HG02885 (cell line): ENCODE measurements at regions not wholly inside any gene's neighbourhood (a gene's known extent, or its start where the extent isn't known, plus 50 kb on each side); places are given as distances from the start of the nearest gene placed in this dataset.

ENCODE experiments used
- ATAC-seq: cut with Tn5 transposase; IDR thresholded peaks from one replicate; pipeline ENCODE4 v1.9.1; 2021; ENCODE audit warnings: mild to moderate bottlenecking; ENCODE audit not compliant: unreplicated experiment, poor library complexity

- no peak for ATAC-seq
Measured at GRCh38 chr17:71378741-71379140, 742.1 kb upstream of the SOX9 start.

DNA sequence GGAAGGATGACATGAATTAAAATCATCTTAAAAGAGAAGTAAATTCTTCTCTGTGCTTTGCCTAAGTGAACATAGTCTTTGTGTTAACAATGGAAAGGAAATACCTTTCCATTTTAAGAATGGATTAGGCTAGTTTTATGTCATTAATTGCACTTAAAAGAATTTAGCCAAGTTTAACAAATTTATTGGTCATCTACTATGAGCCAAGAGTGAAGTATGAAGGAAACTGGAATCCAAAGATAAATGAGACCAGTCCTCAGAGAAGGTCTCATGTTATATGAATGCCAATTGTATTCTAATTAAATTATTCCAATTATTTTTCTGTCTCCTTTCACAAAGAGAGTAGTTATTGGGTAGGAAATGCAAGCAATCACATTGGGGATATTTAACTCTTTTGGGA, 741.3 kb upstream of the SOX9 start:
- ATAC-seq = no peak

DNA sequence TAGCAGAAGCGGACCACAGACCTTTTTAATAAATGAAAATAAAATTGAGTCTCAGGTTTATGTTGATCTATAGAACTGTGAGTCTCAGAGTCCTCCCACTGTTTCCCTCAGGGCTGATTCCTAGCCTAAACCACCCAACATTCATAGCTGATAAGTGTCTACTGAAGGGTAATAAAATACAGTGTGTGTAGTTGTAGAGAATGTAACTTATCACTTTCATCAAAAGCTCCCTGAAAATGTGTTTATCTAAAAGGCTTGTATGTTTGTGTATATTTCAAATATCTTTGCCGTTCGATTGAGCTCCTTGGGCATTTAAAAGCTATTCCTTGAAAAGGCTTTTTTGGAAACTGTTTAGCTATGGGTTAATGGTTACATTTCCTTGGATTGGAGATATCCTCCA, 740.3 kb upstream of the SOX9 start:
- ATAC-seq = no peak

GRCh38 chr17:71380936-71381335, 739.9 kb upstream of the SOX9 start:
- no peak for ATAC-seq

- ATAC-seq = no peak
Measured at GRCh38 chr17:71383091-71383490, 737.7 kb upstream of the SOX9 start.

DNA sequence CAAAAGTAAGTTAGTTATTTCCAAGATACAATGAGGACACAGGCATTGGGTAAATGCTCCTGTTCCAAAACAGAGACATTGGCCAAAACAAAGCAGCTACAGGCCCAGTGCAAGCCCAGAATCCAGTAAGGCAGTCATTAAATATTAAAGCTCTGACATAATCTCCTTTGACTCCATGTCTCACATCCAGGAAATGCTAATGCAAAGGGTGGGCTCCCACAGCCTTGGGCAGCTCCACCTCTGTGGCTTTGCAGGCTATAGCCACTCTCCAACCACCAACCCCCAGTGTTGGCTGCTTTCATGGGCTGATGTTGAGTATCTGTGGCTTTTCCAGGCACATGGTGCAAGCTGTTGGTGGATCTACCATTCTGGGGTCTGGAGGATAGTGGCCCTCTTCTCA, 733.4 kb upstream of the SOX9 start:
- no peak for ATAC-seq

DNA sequence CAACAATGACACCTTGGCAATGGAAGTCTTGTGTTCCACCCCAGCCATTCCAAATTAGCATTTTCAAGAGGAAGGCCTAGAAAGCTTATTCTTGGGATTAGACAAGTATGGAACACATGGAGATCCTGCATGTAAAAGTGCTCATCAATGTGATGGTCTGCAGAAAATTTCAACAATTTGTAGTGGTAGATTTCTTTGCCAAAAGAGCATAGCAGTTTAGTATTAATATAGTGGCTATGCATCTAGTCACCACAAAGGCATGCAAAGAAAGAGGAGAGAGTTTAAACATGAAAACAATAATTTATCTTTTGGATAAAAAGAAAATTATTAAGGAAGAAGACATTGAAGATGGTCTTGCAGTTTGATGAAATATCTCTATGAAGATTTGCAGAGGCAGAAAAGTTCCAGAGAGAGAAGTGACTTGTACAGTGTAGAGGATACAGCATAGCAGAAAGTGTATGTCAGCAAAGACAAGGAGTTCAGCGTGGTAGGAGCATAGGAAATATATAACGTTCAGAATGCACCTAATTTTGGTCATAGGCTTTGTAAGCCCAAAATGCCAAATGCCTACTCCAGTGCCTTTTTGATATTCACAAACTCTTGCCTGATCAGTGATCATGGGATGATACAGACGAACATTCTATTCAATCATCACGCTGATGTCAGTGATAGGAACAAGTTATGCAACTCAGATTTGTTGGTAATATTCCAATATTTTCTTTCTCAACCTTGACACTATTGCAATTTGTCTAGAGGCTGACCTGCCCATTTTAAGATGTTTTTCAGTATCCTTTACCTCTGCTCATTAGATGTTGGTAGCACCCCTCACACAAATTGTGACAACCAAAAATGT, 727.9 kb upstream of the SOX9 start:
- no peak for ATAC-seq

DNA sequence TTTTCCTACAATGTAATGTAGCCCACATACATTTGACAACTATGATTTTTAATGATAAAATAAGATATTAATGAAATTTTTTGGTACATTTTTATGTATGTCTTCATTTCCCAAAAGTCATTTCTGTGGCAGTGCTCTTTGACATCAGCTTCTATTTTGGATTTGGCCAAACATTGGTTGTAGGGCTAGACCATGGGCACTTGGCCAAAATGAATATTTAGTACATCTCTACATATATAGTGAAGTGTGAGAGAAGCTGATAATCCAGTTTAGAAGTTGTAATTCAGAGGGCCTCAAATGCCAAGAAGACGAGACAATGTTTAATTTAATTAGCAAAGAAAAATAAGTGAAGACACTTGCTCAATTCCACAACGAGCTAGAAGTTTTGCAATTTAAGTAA, 724.9 kb upstream of the SOX9 start:
- ATAC-seq = no peak

DNA sequence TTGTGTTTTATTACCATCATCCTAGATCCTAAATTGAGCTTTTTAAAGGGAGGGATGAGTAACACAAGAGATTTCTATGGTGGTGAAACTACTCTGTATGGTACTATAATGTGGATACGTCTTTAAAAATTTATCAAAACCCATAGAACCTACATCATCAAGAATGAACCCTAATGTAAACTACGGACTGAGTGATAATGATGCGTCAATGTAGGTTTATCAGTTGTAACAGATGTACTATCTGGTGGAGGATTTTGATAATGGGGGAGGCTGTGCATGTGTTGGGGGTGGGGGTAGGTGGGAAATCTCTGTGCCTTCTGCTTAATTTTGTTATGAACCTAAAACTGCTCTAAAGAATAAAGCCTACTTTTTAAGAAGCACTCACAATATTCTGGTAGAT, 724.1 kb upstream of the SOX9 start:
- ATAC-seq = no peak

GRCh38 chr17:71398025-71398424, 722.8 kb upstream of the SOX9 start:
- no peak for ATAC-seq

DNA sequence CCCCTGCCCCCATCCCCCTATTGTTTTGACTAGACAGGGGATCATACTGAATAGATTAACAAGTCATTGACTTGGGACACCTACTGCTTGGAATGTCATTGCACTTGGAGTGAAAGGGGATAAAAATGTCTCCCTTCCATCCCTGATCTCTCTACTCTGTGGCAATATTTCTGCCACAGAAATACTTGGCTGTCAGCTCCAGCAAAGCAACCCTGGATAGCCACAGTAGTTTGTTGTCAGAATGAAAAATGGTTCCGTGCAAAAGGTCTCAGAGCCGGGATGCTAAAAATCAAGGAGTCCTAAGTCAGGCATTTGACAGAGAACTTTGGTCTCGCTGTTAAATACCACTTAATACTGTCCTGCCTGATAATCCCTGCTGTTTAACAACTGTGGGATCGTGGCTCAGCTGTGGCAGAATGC, 722.0 kb upstream of the SOX9 start:
- no peak for ATAC-seq

GRCh38 chr17:71399221-71399620, 721.6 kb upstream of the SOX9 start:
- no peak for ATAC-seq

DNA sequence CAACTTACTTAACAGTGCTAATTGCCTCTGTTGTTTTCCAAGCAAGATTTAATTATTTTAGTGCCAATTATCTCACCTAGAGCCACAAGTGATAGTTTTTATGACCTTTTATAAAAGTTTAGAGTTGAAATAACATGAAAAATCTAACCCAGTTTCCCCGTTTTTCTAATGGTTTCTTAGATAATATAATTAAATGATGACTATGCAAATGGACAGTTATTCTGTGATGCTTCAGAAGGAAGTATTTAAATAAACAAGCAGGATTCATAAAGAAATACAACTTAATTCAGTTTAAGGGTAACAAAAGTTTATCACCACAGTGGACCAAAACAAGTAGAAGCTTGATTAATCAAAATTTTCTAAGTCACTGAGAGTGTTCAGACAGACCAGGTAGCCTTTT, 721.2 kb upstream of the SOX9 start:
- ATAC-seq = no peak

DNA sequence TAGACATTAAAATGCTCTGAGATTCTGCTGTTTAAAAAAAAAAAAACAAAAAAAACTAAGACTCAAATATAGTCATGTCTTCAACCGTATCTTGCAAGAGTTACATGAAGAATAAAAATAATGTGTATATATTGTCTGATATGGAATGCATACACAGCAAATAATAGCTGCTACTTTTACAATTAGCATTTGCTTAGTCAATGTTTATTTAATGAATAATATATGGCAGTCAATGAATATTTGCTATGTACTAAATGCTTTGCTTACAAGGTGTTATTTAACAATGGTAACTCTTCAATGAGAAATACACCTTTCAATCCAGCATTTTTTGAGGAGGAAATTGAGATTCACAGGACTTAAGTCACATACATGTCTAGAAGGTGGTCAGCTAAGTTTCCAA, 718.8 kb upstream of the SOX9 start:
- no peak for ATAC-seq

DNA sequence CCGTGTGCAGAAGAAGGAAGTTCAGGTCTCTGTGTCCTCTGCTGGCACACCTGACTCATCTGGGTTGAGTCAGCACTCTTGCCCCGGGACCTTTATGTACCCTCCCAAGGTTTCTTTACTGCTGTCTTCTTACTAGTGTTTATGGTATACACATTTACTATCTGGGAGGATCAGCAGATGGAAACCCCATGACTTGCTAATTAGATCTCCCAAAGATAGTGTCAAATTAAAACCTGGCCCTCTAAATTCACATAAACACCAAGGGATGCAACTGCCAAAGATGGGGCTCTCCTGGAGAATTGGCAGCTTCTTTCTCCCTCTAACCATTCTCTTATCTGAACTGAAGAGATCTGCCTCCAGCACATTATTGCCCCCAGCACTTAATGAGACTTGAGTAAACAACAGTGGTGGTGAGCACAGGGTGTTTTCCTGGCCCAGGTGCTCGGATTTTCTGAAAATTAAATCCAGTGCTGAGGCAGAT, 718.1 kb upstream of the SOX9 start:
- no peak for ATAC-seq

GRCh38 chr17:71405101-71405500, 715.7 kb upstream of the SOX9 start:
- no peak for ATAC-seq

GRCh38 chr17:71407981-71408380, 712.8 kb upstream of the SOX9 start:
- ATAC-seq = no peak

DNA sequence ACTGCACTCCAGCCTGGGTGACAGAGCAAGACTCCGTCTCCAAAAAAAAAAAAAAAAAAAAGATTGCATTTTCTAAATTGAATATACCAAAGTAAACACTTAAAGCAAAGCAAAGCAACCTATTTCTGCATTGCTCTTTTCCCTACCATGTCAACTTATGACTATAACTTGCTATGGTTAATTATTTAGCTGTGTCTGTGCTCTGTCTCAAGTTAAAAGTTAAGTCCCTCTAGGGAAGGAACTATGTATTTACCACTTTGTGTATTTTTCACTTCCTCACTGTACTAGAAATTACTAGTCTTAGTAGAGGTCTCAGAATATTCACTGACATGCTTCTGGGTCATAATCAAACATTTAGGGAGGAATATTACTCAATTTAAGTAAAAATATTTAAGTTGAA, 711.7 kb upstream of the SOX9 start:
- ATAC-seq = no peak

GRCh38 chr17:71409712-71410111, 711.1 kb upstream of the SOX9 start:
- no peak for ATAC-seq

DNA sequence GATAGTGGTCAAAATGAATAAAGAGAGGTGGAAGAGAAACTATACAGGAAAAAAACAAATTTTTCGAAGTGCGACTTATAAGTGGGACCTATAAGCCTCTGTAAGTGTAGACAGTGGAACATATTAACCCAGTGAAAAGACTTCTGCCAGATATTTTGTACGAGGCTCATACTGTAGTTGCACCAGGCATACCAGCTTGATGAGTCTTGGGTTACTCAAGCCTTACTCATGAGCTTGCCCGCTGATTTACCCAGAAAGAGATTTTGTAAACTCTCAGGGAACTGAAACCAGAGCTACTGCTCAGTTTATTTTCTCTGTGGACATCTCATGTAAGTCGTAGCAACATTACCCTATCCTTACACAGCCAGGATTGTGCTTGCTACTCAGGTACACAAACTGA, 708.0 kb upstream of the SOX9 start:
- no peak for ATAC-seq

- ATAC-seq = no peak
Measured at GRCh38 chr17:71413935-71414334, 706.9 kb upstream of the SOX9 start.

DNA sequence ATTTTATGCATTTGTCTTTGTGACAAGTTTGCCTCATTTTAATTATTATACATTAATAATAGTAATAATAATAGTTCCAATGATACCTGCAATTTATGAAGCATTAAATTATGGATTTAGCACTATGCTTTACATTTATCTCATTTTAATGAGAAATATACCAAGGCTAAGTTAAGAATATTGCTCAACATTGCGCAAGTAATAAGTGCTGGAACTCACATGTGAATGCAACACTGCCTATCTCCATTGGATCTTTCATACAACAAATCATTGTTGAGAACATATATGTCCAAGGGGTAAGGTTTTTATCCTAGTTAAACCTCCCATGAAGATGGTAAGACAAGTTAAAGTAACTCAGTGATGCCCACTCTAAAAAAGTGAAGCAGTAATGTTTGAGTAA, 703.7 kb upstream of the SOX9 start:
- no peak for ATAC-seq
